Embryonic facial prominence (tissue), 1 donor: ENCODE measurements at regions not wholly inside any gene's neighbourhood (a gene's known extent, or its start where the extent isn't known, plus 50 kb on each side); places are given as distances from the start of the nearest gene placed in this dataset.

Experiments used
- DNase-seq: peaks from one replicate; pipeline ENCODE4 v3.0.0-alpha.2; 2016; ENCODE audit errors: extremely low spot score

DNA sequence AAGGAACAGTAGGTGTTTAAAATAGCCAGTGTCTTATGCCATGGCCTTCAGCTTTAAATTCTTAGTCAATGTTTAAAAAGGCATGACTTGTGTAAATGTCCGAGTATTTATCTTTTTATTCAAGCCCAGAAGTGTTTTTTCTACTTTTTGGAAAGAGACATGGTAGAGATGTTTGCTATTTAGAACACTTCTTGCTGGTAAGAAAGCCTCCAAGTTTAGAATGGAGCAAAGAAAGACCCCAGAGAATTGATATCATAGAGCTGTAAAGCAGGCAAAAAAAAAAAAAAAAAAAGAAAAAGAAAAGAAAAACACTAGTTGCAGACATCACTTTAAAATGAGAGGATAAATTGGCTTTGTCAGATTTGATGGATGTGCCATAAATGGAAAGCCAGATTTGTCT is 375.1 kb downstream of the TMEM167A start:
- DNase-seq, result no peak

DNA sequence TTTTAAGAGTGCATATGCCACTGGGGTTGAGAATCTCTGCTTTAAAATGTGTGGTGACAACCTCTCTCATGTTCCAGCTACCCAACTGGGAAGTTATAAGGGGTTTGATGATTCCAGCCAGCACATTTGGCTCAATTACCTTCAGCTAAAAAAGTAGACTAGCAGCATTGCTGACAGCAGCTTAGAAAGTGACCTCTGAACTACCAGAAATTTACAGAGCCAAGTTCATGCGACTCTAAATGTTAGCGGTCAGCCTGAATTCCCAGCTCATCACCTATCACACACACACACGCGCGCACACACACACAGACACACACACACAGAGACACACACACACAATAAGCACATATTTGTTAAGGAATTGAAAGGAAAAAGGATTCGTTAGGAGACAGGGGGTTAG is 377.5 kb downstream of the TMEM167A start:
- no peak for DNase-seq

DNA sequence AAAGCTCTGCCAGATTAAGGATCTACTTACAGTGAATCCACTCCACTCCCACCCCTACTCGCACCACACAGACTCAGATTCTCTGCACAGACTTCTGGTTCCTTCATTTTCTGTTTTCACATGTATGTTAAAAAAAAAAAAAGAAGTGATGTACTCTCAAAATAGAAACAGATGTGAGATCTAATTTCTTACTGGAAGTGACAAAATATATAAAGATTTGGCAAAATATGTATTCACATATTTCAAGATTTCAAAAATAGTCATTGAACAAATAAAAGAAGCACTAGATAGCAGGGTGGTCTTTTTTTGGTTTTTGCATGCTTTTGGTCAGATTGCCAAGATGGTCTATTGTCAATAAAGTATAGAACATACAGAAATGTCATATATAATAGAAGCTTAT is 379.2 kb downstream of the TMEM167A start:
- no peak for DNase-seq

DNA sequence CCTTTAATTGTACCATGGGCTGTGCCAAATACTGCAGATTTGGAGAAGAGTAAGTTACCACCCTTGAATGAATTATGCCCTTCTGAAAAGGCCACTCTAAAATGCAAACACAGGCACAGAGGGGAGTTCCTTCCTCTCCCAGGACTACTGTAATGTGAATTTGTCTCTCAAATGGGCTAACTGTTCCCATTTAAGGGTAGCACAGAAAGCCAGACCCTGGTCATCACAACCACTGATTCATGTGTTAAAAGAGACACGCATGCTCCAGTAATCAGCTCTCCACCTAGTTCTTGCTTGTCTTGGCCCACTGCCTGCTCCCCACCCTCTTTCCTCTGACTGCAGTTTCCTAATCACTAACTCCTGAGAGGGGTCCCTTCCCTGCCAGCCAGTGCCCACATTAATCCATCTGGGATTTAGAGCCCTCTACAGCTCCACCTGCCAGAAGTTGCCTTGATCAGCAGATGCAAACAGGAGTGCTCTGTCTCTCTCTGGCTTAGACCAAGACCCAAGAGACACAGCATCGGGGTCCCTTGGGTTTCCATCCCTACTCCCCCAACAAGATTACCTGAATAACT is 382.4 kb downstream of the TMEM167A start:
- no peak for DNase-seq

DNA sequence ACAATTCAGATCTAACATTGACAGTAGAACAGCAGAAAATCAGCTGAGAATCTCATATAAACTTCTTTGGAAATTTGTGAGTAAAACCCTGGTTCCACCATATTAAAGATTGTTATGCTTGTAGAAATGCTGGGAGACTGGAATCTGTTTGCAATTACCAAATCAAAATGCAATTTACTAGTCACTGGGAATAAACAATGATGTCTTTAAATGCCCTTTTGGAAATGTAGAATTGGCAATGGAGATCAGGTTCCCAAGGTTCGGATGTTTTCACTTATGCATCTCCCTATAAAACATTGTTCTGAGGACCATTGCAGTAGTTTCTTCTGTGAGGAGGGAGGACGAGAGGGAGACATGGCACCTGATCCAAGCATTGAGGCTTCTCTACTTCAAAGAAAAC is 384.4 kb downstream of the TMEM167A start:
- DNase-seq, result peak; percentile 63

GRCh38 chr5:82684659-82685058 is 392.5 kb downstream of the TMEM167A start:
- DNase-seq, result no peak

- no peak for DNase-seq
These were observed 393.0 kb downstream of the TMEM167A start for GRCh38 chr5:82684165-82684564.

GRCh38 chr5:82679660-82680059 is 397.5 kb downstream of the TMEM167A start:
- DNase-seq, result peak; percentile 62

GRCh38 chr5:82676661-82677060 is 398.5 kb upstream of the RPS23 start:
- no peak for DNase-seq

GRCh38 chr5:82674671-82675070 is 396.5 kb upstream of the RPS23 start:
- no peak for DNase-seq

DNA sequence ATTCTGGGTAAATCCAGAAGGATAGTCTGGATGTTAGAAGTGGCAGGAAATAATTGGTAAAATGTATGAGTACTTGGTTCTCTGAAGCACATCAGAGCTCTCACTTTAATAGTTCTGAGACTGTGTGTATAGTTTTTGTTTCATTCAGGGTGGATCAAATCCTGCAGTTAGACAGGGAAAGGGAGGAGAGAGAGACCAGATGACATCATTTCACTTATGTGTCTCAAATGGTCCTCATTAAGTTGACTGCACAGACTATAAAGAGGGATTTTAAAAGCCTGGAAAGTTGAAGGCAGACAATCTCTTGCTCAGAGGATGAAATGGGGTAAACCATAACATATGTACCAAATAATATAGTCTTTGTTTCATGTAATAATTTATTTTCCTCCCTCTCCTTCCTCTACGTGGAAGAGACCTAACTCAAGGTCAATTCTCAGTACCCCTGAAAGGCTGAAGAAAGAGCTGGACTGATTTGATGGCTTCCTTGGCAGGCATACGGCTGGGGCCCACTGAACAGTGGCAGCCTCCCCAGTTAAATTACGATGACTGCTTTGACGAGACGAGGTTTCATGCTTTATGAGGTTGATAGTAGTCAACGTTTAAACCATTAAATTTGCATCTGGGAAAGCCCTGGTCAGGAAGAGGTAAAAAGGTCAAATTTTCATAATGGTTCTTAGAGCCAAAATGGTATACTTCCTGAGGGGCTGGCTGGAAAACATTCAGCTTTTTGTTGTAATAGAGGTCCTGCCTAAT is 395.1 kb upstream of the RPS23 start:
- no peak for DNase-seq

DNA sequence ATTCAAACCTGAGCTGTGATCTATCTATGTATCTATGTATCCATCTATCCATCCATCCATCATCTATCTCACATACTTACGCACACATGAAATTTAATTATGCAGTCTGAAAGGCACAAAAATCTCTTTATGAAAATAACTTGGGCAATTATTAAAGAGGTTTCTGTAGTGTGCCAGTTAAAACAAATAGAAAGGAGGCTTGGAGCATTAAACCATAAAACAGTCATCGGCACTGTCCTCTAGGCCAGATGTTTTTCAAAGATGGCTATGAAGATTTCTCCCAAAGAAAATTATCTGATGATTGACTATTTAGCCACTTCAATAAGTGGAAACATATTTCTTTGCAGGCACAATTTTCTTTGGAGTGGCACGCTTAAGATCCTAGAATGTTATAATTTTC is 392.5 kb upstream of the RPS23 start:
- no peak for DNase-seq

DNA sequence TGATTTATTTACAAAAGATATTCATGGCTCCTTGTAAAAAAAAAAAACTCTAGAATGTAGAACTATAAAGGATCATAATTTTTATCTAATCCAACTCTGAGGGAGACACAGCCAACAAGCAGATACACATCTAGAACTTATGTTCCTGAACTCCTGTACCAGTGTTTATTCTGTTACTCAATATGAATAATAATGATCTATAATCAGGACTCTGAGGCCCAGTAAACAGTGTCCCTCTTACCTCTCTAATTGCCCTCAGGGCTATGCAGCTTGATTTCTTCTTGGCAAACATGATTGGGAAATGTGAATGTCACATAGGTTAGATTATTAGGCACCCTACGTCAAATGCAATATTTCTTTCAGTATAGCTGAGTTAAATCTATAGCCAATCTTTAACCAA is 391.6 kb upstream of the RPS23 start:
- DNase-seq, result no peak

GRCh38 chr5:82666312-82666711 is 388.2 kb upstream of the RPS23 start:
- no peak for DNase-seq

DNA sequence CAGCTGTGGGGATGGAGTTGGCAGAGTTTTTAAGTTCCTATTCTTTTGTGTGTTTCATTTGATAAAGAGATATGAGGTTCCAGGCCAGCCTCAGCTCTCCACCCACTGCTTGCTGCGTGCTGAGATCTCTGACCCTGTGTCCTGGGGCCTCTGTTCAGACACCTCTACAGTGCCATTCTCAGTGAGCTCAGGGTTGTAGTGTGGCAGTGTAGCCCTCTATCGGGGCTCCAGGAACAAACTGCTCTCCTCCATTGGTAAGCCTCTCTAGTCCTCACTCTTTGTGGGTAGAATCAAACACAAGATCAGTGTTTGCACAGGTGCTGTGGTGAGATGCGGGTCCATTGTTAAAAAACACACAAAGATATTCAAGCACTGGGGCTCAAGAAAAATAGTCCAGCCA is 386.6 kb upstream of the RPS23 start:
- DNase-seq, result no peak

GRCh38 chr5:82663225-82663624 is 385.1 kb upstream of the RPS23 start:
- no peak for DNase-seq

DNA sequence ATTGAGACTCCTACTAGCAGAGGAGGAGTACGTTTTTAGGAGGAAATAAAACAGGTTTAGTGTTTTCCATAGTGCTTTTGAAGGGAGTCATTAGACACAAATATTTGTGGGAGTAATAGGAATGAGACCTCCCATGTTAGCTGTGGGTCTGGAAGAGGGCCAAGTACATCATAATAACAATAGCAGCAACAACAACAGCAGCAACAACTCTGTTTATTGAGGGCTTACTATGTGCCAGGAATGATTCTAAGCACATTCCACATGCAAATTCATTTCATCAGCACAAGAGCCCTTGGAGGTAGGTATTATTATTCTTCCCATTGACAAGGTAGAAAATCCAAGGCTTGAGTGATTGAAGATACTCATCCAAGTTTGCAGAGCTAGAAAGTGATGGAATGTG is 384.2 kb upstream of the RPS23 start:
- DNase-seq, result no peak

- DNase-seq, result no peak
These were observed 383.8 kb upstream of the RPS23 start for GRCh38 chr5:82661933-82662332.

GRCh38 chr5:82661462-82661861 is 383.3 kb upstream of the RPS23 start:
- no peak for DNase-seq

DNA sequence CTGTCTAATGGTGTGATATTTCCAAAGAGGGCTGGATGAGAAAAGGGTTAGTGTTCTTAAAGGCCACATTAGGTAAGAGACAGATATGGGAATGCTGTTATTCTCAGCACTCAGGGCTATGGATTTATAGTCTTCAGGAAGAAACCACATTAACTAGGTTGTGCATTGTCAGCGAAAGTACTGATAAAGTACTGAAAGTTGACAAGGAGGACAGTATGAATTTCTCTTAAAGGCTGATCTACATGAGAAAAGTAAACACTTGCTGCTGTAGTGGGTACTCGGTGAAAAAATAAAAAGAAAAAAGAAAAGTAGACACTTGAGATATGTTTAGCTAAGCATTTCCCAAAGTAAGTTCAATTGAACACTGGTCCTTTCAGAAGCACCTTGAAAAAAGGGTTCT is 381.0 kb upstream of the RPS23 start:
- DNase-seq, result no peak

- no peak for DNase-seq
These were observed 379.0 kb upstream of the RPS23 start for GRCh38 chr5:82657033-82657699.

DNA sequence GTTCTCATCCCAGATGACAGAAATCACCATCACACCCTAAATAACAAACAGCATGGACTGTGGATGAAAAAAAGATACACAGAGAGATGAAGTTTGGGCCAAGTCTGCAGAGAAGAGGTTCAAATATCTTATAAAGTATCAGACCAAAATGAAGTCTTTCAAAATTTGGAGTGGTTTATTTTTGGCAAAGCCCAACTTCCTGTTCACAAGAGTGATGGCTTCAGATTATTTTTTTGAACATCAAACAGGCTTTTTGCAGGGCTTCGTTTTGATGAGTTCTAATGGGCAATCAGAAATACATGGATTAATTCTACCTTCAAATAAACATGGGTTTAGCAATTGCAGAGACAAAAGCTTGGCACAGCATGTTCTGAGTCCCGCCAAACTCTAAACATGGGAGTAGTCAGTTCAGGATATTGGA is 378.2 kb upstream of the RPS23 start:
- no peak for DNase-seq

DNA sequence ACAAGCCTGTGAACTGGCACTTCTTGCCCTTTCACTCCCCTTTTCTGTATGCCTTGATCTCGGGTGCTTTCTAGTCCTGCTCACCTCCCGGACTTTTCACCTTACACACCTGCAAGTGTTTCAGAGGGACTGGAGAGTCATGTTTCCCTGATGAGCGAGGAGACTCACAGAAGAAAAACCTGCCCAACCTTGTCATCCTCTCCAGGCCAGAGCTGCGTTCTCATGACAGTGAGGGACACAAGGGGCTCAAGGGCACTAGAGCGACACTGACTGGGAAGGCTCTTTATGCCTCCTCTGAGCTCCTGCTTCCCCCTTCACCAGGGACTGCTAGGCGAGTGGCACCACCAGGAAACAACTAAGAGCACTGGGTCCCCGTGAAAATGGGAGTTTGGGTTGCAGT is 376.9 kb upstream of the RPS23 start:
- DNase-seq, result no peak
